CD14-positive monocyte (primary cell): ENCODE measurements at regions not wholly inside any gene's neighbourhood (a gene's known extent, or its start where the extent isn't known, plus 50 kb on each side); places are given as distances from the start of the nearest gene placed in this dataset.

Experiments used
- DNase-seq, 3 donors: peaks; one replicate each; pipeline ENCODE4 v3.0.0-alpha.2; 2011 to 2022
- H2AFZ ChIP-seq: 2 replicates; pipeline ENCODE4 v1.6.0; 2012; ENCODE audit warnings: mild to moderate bottlenecking, low read depth, low read length, inconsistent platforms; ENCODE audit not compliant: insufficient read depth, poor library complexity, severe bottlenecking
- H3K27ac ChIP-seq, 2 donors: 1 replicate in 1 of 2; 2 replicates in 1 of 2; pipeline ENCODE4 v1.5.1; 2012 to 2013; ENCODE audit warnings: low read length in 2 of 2, control low read depth in 1 of 2, inconsistent platforms in 1 of 2, low read depth in 1 of 2, mild to moderate bottlenecking in 1 of 2
- H3K27me3 ChIP-seq, 2 donors: one replicate each; pipeline versions ENCODE4 v1.6.0 to v1.6.1; 2011 to 2013; ENCODE audit warnings: low read length in 2 of 2; ENCODE audit not compliant: control insufficient read depth in 2 of 2, insufficient read depth in 2 of 2
- H3K36me3 ChIP-seq, 2 donors: replicated peaks in 1 of 2; 1 replicate in 1 of 2; 2 replicates in 1 of 2; pipeline versions ENCODE4 v1.5.1 to v1.6.1; 2012 to 2013; ENCODE audit warnings: low read length in 2 of 2, control low read depth in 1 of 2, inconsistent platforms in 1 of 2, mild to moderate bottlenecking in 1 of 2; ENCODE audit not compliant: insufficient read depth in 2 of 2, control insufficient read depth in 1 of 2
- H3K4me1 ChIP-seq, 2 donors: 1 replicate in 1 of 2; 2 replicates in 1 of 2; pipeline versions ENCODE4 v1.5.1 to v1.6.1; 2012 to 2013; ENCODE audit warnings: low read length in 2 of 2, control low read depth in 1 of 2, inconsistent platforms in 1 of 2, mild to moderate bottlenecking in 1 of 2, moderate library complexity in 1 of 2; ENCODE audit not compliant: insufficient read depth in 2 of 2, control insufficient read depth in 1 of 2
- H3K4me2 ChIP-seq: replicated peaks from 2 replicates; pipeline ENCODE3; 2012; ENCODE audit warnings: low read length, moderate library complexity, mild to moderate bottlenecking; ENCODE audit not compliant: poor library complexity, severe bottlenecking; ENCODE audit errors: extremely low read depth
- H3K4me3 ChIP-seq, 3 experiments: fragments of 200-600 bp in 1 of 3; sonication (generic) in 1 of 3; replicated peaks in 1 of 3; 1 replicate in 2 of 3; 2 replicates in 1 of 3; pipeline ENCODE4 v1.5.1; 2011 to 2013; ENCODE audit warnings: low read length in 3 of 3, mild to moderate bottlenecking in 3 of 3, control low read depth in 2 of 3, low read depth in 2 of 3, inconsistent platforms in 1 of 3, moderate library complexity in 1 of 3
- H3K79me2 ChIP-seq: 2 replicates; pipeline ENCODE4 v1.6.0; 2012; ENCODE audit warnings: mild to moderate bottlenecking, control low read depth, inconsistent platforms, low read length, moderate library complexity; ENCODE audit not compliant: insufficient read depth
- H3K9ac ChIP-seq: 2 replicates; pipeline ENCODE4 v1.6.0; 2017; ENCODE audit warnings: low read length, mild to moderate bottlenecking; ENCODE audit not compliant: insufficient read depth, poor library complexity, severe bottlenecking
- H3K9me3 ChIP-seq, 2 donors: replicated peaks in 1 of 2; 1 replicate in 1 of 2; 2 replicates in 1 of 2; pipeline versions ENCODE4 v1.5.1 to v1.6.1; 2012 to 2013; ENCODE audit warnings: low read length in 2 of 2, control low read depth in 1 of 2; ENCODE audit not compliant: control insufficient read depth in 1 of 2, insufficient read depth in 1 of 2
- H4K20me1 ChIP-seq: 2 replicates; pipeline ENCODE4 v1.6.0; 2012; ENCODE audit warnings: mild to moderate bottlenecking, low read length, control low read depth, moderate library complexity; ENCODE audit not compliant: insufficient read depth
- H3K27ac Mint-ChIP-seq, 7 donors: one replicate each; pipeline ENCODE4 v1.8.0; 2020; ENCODE audit warnings: mild to moderate bottlenecking in 7 of 7, mixed read lengths in 7 of 7, moderate library complexity in 6 of 7, inconsistent platforms in 2 of 7
- H3K27me3 Mint-ChIP-seq, 3 donors: one replicate each; pipeline ENCODE4 v1.8.0; 2021 to 2022; ENCODE audit warnings: low read depth in 3 of 3, mild to moderate bottlenecking in 3 of 3, mixed read lengths in 3 of 3, moderate library complexity in 3 of 3, inconsistent platforms in 1 of 3
- H3K36me3 Mint-ChIP-seq, 2 donors: one replicate each; pipeline ENCODE4 v1.8.0; 2020; ENCODE audit warnings: mixed read lengths in 2 of 2, inconsistent platforms in 1 of 2, mild to moderate bottlenecking in 1 of 2
- H3K4me1 Mint-ChIP-seq: one replicate; pipeline ENCODE4 v1.8.0; 2020; ENCODE audit warnings: mild to moderate bottlenecking, mixed read lengths
- H3K4me3 Mint-ChIP-seq, 2 donors: one replicate each; pipeline ENCODE4 v1.8.0; 2020; ENCODE audit warnings: mild to moderate bottlenecking in 2 of 2, mixed read lengths in 2 of 2, moderate library complexity in 1 of 2
- H3K9me3 Mint-ChIP-seq, 7 donors: one replicate each; pipeline ENCODE4 v1.8.0; 2020 to 2022; ENCODE audit warnings: mixed read lengths in 7 of 7, mild to moderate bottlenecking in 6 of 7, moderate library complexity in 6 of 7, inconsistent platforms in 2 of 7
- WGBS: methylation state at CpG from one replicate; pipeline ENCODE4 v1.1.5; 2013; ENCODE audit warnings: missing lambda C conversion rate; ENCODE audit not compliant: insufficient coverage; 5-methylcytosine and 5-hydroxymethylcytosine counted together
- intact Hi-C, 2 donors: fragments of 100-400 bp; cut with micrococcal nuclease; formaldehyde crosslinking; loops; one replicate each; pipeline versions ENCODE4 v1.15.0 to v1.15.1; 2023
- TF ChIP-seq, protein P1 (sequence below): fragments of 200-600 bp; IDR thresholded peaks from one replicate; pipeline ENCODE4 v1.8.0; 2022; ENCODE audit warnings: antibody characterized with exemption, mild to moderate bottlenecking

- intact Hi-C loops: no loop called here
- Histone ChIP-seq H3K79me2 (no peaks in the 10 kb centered on the region), H2AFZ (no peak overlapping the region), H3K4me3 (no peak overlapping the region), H3K9me3 (no peaks in the 10 kb centered on the region), H3K36me3 (no peaks in the 10 kb centered on the region), H4K20me1 (no peaks in the 10 kb centered on the region), H3K27ac (no peak overlapping the region), H3K9ac (no peak overlapping the region), H3K4me1 (no peaks in the 10 kb centered on the region), H3K4me2 (no peak overlapping the region), H3K27me3 (peaks cover 0 to 3% of the 10 kb centered on the region in 2 donors)
- Mint-ChIP-seq H3K36me3 (no peaks in the 10 kb centered on the region), H3K4me1 (no peaks in the 10 kb centered on the region), H3K27ac (peak overlapping the region in 1 of 7 donors; percentile 26), H3K27me3 (peaks cover 16 to 23% (median 17%) of the 10 kb centered on the region in 3 donors), H3K4me3 (no peak overlapping the region), H3K9me3 (peaks cover 0 to 2% (median 0%) of the 10 kb centered on the region in 7 donors)
- DNase-seq: no peak
- TF ChIP-seq, protein P1, sequence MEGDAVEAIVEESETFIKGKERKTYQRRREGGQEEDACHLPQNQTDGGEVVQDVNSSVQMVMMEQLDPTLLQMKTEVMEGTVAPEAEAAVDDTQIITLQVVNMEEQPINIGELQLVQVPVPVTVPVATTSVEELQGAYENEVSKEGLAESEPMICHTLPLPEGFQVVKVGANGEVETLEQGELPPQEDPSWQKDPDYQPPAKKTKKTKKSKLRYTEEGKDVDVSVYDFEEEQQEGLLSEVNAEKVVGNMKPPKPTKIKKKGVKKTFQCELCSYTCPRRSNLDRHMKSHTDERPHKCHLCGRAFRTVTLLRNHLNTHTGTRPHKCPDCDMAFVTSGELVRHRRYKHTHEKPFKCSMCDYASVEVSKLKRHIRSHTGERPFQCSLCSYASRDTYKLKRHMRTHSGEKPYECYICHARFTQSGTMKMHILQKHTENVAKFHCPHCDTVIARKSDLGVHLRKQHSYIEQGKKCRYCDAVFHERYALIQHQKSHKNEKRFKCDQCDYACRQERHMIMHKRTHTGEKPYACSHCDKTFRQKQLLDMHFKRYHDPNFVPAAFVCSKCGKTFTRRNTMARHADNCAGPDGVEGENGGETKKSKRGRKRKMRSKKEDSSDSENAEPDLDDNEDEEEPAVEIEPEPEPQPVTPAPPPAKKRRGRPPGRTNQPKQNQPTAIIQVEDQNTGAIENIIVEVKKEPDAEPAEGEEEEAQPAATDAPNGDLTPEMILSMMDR: no peak
- WGBS: 81% methylated on average over 15 of the region's 24 CpGs
Measured at GRCh38 chr15:100765467-100766241, 114.0 kb upstream of the ALDH1A3 start.

GRCh38 chr15:100766243-100767000 is 113.2 kb upstream of the ALDH1A3 start:
- Mint-ChIP-seq H3K36me3 (no peaks in the 10 kb centered on the region), H3K27ac (peak overlapping the region in 1 of 7 donors; percentile 26), H3K9me3 (peaks cover 0 to 2% (median 0%) of the 10 kb centered on the region in 7 donors), H3K4me1 (no peaks in the 10 kb centered on the region), H3K27me3 (peaks cover 12 to 18% (median 15%) of the 10 kb centered on the region in 3 donors), H3K4me3 (no peak overlapping the region)
- Histone ChIP-seq H4K20me1 (no peaks in the 10 kb centered on the region), H3K9ac (no peak overlapping the region), H3K4me3 (no peak overlapping the region), H3K4me2 (no peak overlapping the region), H3K9me3 (no peaks in the 10 kb centered on the region), H3K36me3 (no peaks in the 10 kb centered on the region), H2AFZ (no peak overlapping the region), H3K27ac (no peak overlapping the region), H3K4me1 (no peaks in the 10 kb centered on the region), H3K27me3 (no peaks in the 10 kb centered on the region), H3K79me2 (no peaks in the 10 kb centered on the region)
- TF ChIP-seq, protein P1: no peak
- 49% methylated on average over 7 of the region's 13 CpGs for WGBS
- intact Hi-C loops: no loop called here
- no peak for DNase-seq
